SK-N-DZ (cell line): ENCODE measurements at regions not wholly inside any gene's neighbourhood (a gene's known extent, or its start where the extent isn't known, plus 50 kb on each side); places are given as distances from the start of the nearest gene placed in this dataset.

Experiments
- DNase-seq: peaks from one replicate; pipeline ENCODE4 v3.0.0-alpha.2; 2015; ENCODE audit warnings: low spot score

- DNase-seq: no peak
Measured at GRCh38 chr5:58258984-58259684, 200.8 kb downstream of the PLK2 start.

GRCh38 chr5:58255970-58256369, 203.9 kb downstream of the PLK2 start:
- no peak for DNase-seq

DNA sequence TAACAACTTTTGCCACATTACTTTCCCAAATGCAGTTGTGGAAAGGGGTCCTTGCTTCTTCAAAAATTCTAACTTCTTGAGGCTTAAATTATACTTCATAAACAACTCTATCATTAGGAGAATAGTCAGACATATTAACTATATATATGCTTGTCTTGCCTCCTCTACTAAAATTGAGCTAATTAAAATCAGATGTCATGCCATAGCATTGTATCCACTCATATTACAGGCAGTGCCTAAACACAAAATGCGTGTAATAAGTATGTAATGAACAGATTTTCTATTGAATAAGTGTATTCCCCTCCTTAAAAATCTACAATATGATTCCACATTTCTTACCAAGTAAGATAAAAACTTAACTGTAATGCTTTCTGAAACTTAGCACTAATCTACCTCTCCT, 204.5 kb downstream of the PLK2 start:
- no peak for DNase-seq

GRCh38 chr5:58248221-58248620, 211.7 kb downstream of the PLK2 start:
- DNase-seq: no peak

GRCh38 chr5:58246461-58246944, 213.4 kb downstream of the PLK2 start:
- no peak for DNase-seq

- DNase-seq: no peak
Measured at GRCh38 chr5:58245476-58245840, 214.4 kb downstream of the PLK2 start.

GRCh38 chr5:58244819-58245475, 214.9 kb downstream of the PLK2 start:
- no peak for DNase-seq

- no peak for DNase-seq
Measured at GRCh38 chr5:58241389-58241788, 218.5 kb downstream of the PLK2 start.

DNA sequence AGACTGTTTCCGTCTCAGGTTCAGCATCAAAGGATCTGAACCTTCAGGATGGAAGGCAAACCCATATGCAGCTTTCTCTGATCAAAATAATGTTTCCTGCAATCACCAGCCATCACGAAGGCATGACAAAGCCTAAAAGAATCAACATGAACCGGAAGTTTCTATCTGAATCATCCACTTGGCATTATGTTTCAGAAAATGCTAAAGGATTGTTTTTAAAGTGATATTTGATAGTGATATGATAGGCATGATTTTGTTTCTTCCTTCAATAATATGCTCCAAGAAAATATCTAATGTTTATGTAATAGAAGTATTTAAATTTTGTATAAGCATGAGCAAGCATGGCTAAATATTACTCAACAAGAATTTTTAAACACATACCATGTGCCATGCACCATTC, 219.6 kb downstream of the PLK2 start:
- DNase-seq: no peak

- no peak for DNase-seq
Measured at GRCh38 chr5:58239731-58240130, 220.2 kb downstream of the PLK2 start.

DNA sequence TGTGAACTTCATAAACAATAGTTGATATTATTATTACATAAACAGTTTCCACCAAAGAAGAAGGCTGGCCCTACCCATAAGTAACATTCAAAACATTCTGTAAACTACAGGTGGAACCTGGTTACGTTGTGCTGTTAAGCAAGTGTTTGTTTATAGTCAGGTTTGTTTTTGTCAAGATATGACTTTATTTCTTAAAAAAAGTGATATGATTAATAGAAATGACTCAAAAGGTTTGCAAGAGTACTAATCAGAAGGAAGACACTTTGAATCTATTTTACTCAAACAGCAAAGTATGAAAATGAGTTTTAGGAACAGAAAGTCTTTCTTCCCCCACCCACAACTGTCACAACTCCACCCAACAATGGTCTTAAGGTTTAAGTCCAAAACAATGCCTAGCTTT, 220.8 kb downstream of the PLK2 start:
- no peak for DNase-seq

GRCh38 chr5:58236498-58236897, 223.4 kb downstream of the PLK2 start:
- DNase-seq: no peak

DNA sequence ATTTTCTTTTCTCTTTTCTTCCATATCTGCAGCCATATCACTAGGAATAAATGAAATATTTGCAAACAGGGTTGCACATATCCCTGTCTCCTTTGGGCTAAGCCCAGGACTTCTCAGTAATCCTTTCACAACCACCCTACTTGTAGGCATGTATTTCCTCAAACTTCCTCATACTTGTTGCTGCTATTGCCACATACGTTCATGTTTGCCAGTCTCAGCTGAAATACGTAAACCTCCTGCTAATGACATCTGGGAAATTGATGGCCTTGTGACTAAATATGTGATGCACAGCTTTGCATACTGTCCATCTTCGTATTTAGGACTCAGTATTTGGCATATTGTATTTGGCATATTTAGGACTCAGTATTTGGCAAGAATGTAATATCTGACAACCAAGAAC, 224.6 kb downstream of the PLK2 start:
- DNase-seq: no peak

DNA sequence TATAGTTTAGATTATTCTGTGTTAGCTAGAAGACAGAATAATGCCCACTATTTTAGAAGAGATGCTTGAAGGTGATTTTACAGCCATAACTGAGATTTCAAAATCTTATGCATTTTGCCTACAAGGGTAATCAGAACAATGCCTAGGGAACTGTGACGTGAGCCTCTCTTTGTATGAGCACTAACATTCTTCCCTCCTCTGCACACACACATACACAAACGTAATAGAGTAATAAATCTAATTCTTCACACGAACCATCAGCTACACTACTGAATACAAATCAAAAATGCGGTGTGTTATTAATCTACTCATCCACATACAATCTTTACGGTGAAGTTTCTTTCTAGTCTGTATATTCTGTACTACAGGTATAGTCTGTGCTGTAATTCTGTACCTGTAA, 227.8 kb downstream of the PLK2 start:
- no peak for DNase-seq

DNA sequence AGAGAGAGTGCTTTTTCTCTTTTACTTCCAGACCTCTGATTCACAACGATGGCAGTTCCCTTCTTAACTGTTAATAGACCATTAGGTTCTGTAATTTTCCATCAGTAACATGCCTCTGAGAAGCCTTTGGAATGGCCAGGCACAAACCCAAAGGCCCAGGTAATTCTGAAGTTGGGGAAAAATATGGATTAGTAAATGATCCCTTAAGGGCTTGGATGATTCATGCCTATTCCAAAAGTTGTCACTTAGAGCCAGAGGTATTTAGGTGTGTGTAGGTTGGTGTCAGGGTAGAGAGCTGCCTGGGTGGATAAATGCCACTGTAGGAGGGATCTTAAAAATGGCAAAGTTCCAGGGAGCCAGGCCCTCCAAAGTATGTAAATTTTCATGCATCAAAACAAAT, 228.8 kb downstream of the PLK2 start:
- no peak for DNase-seq

DNA sequence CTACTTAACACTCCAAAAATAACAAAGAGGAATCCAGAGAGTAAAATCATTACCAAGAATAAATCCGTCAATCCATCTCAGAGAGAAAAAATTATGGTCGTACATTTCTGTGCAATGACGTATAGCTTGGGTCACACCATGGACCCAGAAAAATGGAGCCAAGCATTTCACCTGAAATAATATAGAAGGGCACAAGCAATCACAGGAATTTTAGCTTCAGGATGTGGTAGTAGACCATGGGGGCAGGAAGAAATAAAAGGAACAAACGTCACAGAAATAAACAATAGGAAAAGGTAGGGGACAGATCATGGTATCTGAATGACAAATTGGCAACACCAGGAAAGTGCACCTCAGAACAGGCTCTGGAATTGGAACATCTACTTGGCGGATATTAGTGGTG, 231.0 kb downstream of the PLK2 start:
- DNase-seq: no peak

GRCh38 chr5:58227858-58228257, 232.0 kb downstream of the PLK2 start:
- DNase-seq: no peak

GRCh38 chr5:58224661-58225060, 235.2 kb downstream of the PLK2 start:
- DNase-seq: no peak

GRCh38 chr5:58224221-58224620, 235.7 kb downstream of the PLK2 start:
- no peak for DNase-seq

DNA sequence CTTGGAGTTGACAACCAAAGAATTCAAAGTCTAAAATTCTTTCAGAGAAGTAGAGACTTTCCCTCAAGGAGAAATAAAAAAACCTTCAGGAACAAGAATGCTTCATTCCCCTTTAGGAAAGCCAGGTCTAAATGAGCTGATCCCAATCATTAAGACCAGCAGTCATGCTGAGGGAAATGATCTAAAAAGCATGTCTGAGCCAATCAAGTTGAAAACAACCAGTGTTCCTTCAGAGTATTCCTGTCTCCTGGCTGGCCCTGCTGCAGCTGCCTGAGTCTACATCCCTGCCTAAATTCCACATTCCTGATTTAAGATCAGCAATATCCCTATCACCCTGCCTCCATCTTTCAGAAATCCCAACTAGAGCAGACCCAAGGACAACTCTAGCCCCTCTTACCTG, 244.5 kb downstream of the PLK2 start:
- peak; percentile 71 for DNase-seq

DNA sequence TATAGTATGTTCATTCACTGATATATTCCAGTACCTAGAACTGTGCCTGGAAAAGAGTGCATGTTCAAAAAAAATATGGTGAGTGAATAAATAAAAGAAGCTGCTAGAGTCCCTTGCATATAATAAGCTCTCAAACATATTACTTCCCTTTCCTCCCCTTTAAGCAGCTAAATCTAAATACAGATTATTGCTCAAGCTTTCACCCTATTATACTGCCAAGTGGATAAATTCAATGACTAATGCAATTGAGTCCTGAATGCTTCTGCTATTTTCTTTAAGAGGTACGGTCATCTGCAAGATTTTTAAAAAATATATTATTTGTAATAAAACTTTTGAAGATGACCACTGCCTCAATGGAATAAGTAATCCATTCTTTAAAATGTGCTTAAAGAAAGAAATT, 248.4 kb downstream of the PLK2 start:
- DNase-seq: no peak

GRCh38 chr5:58208674-58209073, 251.2 kb downstream of the PLK2 start:
- no peak for DNase-seq

- DNase-seq: no peak
Measured at GRCh38 chr5:58207076-58207475, 252.8 kb downstream of the PLK2 start.

- DNase-seq: no peak
Measured at GRCh38 chr5:58204966-58205365, 254.9 kb downstream of the PLK2 start.
